Mesenchymal stem cell (in vitro differentiated cells and primary cell): ENCODE measurements at regions not wholly inside any gene's neighbourhood (a gene's known extent, or its start where the extent isn't known, plus 50 kb on each side); places are given as distances from the start of the nearest gene placed in this dataset.

Source experiments
- DNase-seq: peaks from one replicate; pipeline ENCODE4 v3.0.0-alpha.2; 2013
- H2AFZ ChIP-seq: one replicate; pipeline ENCODE4 v1.6.1; 2013; ENCODE audit warnings: low read depth, mild to moderate bottlenecking, control low read depth, inconsistent platforms, low read length, moderate library complexity
- H2AK5ac ChIP-seq: 2 replicates; pipeline ENCODE4 v1.6.1; 2013; ENCODE audit warnings: low read length, moderate library complexity, mild to moderate bottlenecking, inconsistent platforms; ENCODE audit not compliant: severe bottlenecking
- H2BK120ac ChIP-seq: one replicate; pipeline ENCODE4 v1.6.1; 2013; ENCODE audit warnings: low read depth, mild to moderate bottlenecking, inconsistent platforms, low read length, moderate library complexity
- H2BK12ac ChIP-seq, 2 experiments: one replicate each; pipeline ENCODE4 v1.6.1; 2013; ENCODE audit warnings: inconsistent platforms in 2 of 2, low read length in 2 of 2, mild to moderate bottlenecking in 2 of 2, moderate library complexity in 2 of 2, control low read depth in 1 of 2
- H2BK15ac ChIP-seq: one replicate; pipeline ENCODE4 v1.6.1; 2013; ENCODE audit warnings: mild to moderate bottlenecking, low read depth, inconsistent platforms; ENCODE audit not compliant: poor library complexity, severe bottlenecking
- H2BK5ac ChIP-seq: 2 replicates; pipeline ENCODE4 v1.6.1; 2013; ENCODE audit warnings: low read depth, mild to moderate bottlenecking, low read length, control low read depth, inconsistent platforms; ENCODE audit not compliant: poor library complexity, severe bottlenecking
- H3K14ac ChIP-seq, 2 experiments: one replicate each; pipeline ENCODE4 v1.6.1; 2013; ENCODE audit warnings: inconsistent platforms in 2 of 2, low read length in 2 of 2, control low read depth in 1 of 2, mild to moderate bottlenecking in 1 of 2, moderate library complexity in 1 of 2
- H3K18ac ChIP-seq, 2 experiments: one replicate each; pipeline ENCODE4 v1.6.1; 2013; ENCODE audit warnings: inconsistent platforms in 2 of 2, low read length in 2 of 2, control low read depth in 1 of 2, low read depth in 1 of 2, mild to moderate bottlenecking in 1 of 2
- H3K23ac ChIP-seq, 2 experiments: one replicate each; pipeline ENCODE4 v1.6.1; 2013; ENCODE audit warnings: inconsistent platforms in 2 of 2, low read length in 2 of 2, mild to moderate bottlenecking in 2 of 2, moderate library complexity in 2 of 2, control low read depth in 1 of 2
- H3K27ac ChIP-seq: 2 replicates; pipeline ENCODE4 v1.5.1; 2013; ENCODE audit warnings: mild to moderate bottlenecking, moderate library complexity, low read length, control low read depth, inconsistent platforms; ENCODE audit not compliant: poor library complexity, severe bottlenecking
- H3K27me3 ChIP-seq, 2 experiments: 2 replicates each; pipeline versions ENCODE4 v1.6.1 to v1.7.0; 2013; ENCODE audit warnings: low read length in 2 of 2, mild to moderate bottlenecking in 2 of 2, moderate library complexity in 2 of 2, control low read depth in 1 of 2, inconsistent platforms in 1 of 2; ENCODE audit not compliant: control insufficient read depth in 1 of 2, insufficient read depth in 1 of 2
- H3K36me3 ChIP-seq, 2 experiments: 2 replicates each; pipeline versions ENCODE4 v1.6.1 to v1.7.0; 2013; ENCODE audit warnings: low read length in 2 of 2, control low read depth in 1 of 2, inconsistent platforms in 1 of 2, low read depth in 1 of 2, mild to moderate bottlenecking in 1 of 2; ENCODE audit not compliant: insufficient read depth in 2 of 2, control insufficient read depth in 1 of 2
- H3K4ac ChIP-seq, 2 experiments: one replicate each; pipeline ENCODE4 v1.6.1; 2013; ENCODE audit warnings: inconsistent platforms in 2 of 2, low read length in 2 of 2, mild to moderate bottlenecking in 2 of 2, moderate library complexity in 2 of 2, control low read depth in 1 of 2, low read depth in 1 of 2
- H3K4me1 ChIP-seq: 2 replicates; pipeline ENCODE4 v1.6.1; 2013; ENCODE audit warnings: low read depth, low read length, control low read depth; ENCODE audit not compliant: control insufficient read depth, insufficient read depth
- H3K4me2 ChIP-seq: 2 replicates; pipeline ENCODE4 v1.6.1; 2013; ENCODE audit warnings: low read length, mild to moderate bottlenecking, inconsistent platforms; ENCODE audit not compliant: poor library complexity, severe bottlenecking
- H3K4me3 ChIP-seq, 2 experiments: 2 replicates each; pipeline versions ENCODE4 v1.5.1 to v1.7.0; 2013; ENCODE audit warnings: low read length in 2 of 2, mild to moderate bottlenecking in 2 of 2, control low read depth in 1 of 2, low read depth in 1 of 2; ENCODE audit not compliant: insufficient read depth in 1 of 2
- H3K79me1 ChIP-seq: replicated peaks from 2 replicates; pipeline ENCODE4 v1.6.1; 2013; ENCODE audit warnings: mild to moderate bottlenecking, control low read depth, low read length, inconsistent platforms; ENCODE audit not compliant: poor library complexity, severe bottlenecking
- H3K9ac ChIP-seq: 2 replicates; pipeline ENCODE4 v1.7.0; 2013; ENCODE audit warnings: mild to moderate bottlenecking, low read length, moderate library complexity
- H3K9me3 ChIP-seq: 2 replicates; pipeline ENCODE4 v1.7.0; 2013; ENCODE audit warnings: mild to moderate bottlenecking, low read length; ENCODE audit not compliant: control insufficient read depth
- H4K8ac ChIP-seq: one replicate; pipeline ENCODE4 v1.6.1; 2013; ENCODE audit warnings: inconsistent platforms, mild to moderate bottlenecking, low read length, moderate library complexity
- H4K91ac ChIP-seq: one replicate; pipeline ENCODE4 v1.6.1; 2013; ENCODE audit warnings: mild to moderate bottlenecking, low read length, inconsistent platforms
- WGBS: methylation state at CpG from one replicate; pipeline ENCODE4 v1.1.7; 2013; ENCODE audit warnings: mixed read lengths; 5-methylcytosine and 5-hydroxymethylcytosine counted together

GRCh38 chr3:70748593-70748992, 436.2 kb upstream of the MDFIC2 start:
- H4K8ac ChIP-seq, result no peak overlapping the region
- no peak overlapping the region for H3K23ac ChIP-seq
- no peak overlapping the region for H2BK15ac ChIP-seq
- H3K79me1 ChIP-seq, result no peaks in the 10 kb centered on the region
- 100% methylated on average over 1 of the region's 5 CpGs for WGBS
- no peak overlapping the region for H3K14ac ChIP-seq
- no peak overlapping the region for H3K4ac ChIP-seq
- H4K91ac ChIP-seq, result no peak overlapping the region
- H2AFZ ChIP-seq, result no peak overlapping the region
- no peaks in the 10 kb centered on the region for H3K9me3 ChIP-seq
- H3K4me1 ChIP-seq, result no peaks in the 10 kb centered on the region
- no peak for DNase-seq
- no peak overlapping the region for H3K4me2 ChIP-seq
- H3K4me3 ChIP-seq, result no peak overlapping the region
- H3K27me3 ChIP-seq, result no peaks in the 10 kb centered on the region
- H2BK5ac ChIP-seq, result no peak overlapping the region
- H2AK5ac ChIP-seq, result no peak overlapping the region
- H2BK12ac ChIP-seq, result no peak overlapping the region
- no peak overlapping the region for H2BK120ac ChIP-seq
- H3K18ac ChIP-seq, result no peak overlapping the region
- no peak overlapping the region for H3K27ac ChIP-seq
- H3K9ac ChIP-seq, result no peak overlapping the region
- no peaks in the 10 kb centered on the region for H3K36me3 ChIP-seq

DNA sequence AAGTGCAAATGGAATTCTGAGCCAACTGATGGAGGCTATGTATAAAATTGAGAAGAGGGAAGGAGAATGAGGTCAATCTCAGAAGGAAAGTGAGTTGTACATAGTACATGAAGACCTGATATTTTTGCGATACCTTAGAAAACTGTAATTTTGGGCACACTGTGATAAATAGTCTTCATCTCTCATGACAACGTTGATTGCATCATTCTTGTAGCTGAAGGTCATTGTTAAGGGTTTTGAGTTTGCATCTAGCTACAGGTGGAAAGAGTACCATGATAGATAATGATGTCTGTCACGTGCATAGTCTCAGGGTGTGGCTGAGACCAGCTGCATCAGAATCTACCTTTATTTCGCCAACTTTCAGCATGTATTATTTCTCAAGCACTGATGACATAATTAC, 435.4 kb upstream of the MDFIC2 start:
- no peaks in the 10 kb centered on the region for H3K36me3 ChIP-seq
- no peak overlapping the region for H3K9ac ChIP-seq
- H3K18ac ChIP-seq, result no peak overlapping the region
- H2AFZ ChIP-seq, result no peak overlapping the region
- H3K4ac ChIP-seq, result no peak overlapping the region
- H3K27ac ChIP-seq, result no peak overlapping the region
- H2BK5ac ChIP-seq, result no peak overlapping the region
- no peak overlapping the region for H3K23ac ChIP-seq
- H2BK15ac ChIP-seq, result no peak overlapping the region
- H3K79me1 ChIP-seq, result no peaks in the 10 kb centered on the region
- H3K27me3 ChIP-seq, result no peaks in the 10 kb centered on the region
- H3K4me1 ChIP-seq, result no peaks in the 10 kb centered on the region
- H2BK120ac ChIP-seq, result no peak overlapping the region
- H3K4me2 ChIP-seq, result no peak overlapping the region
- no peak overlapping the region for H4K8ac ChIP-seq
- H3K9me3 ChIP-seq, result no peaks in the 10 kb centered on the region
- H2AK5ac ChIP-seq, result no peak overlapping the region
- H3K14ac ChIP-seq, result no peak overlapping the region
- 69% methylated on average over 4 of the region's 4 CpGs for WGBS
- no peak overlapping the region for H3K4me3 ChIP-seq
- DNase-seq, result no peak
- no peak overlapping the region for H4K91ac ChIP-seq
- no peak overlapping the region for H2BK12ac ChIP-seq

GRCh38 chr3:70744536-70744935, 432.1 kb upstream of the MDFIC2 start:
- H3K14ac ChIP-seq, result no peak overlapping the region
- no peaks in the 10 kb centered on the region for H3K36me3 ChIP-seq
- no peak overlapping the region for H3K9ac ChIP-seq
- H2AK5ac ChIP-seq, result peak overlapping the region; percentile 65
- no peaks in the 10 kb centered on the region for H3K4me1 ChIP-seq
- H3K4me2 ChIP-seq, result no peak overlapping the region
- WGBS, result 84% methylated on average over 3 of the region's 3 CpGs
- DNase-seq, result no peak
- no peak overlapping the region for H4K91ac ChIP-seq
- no peak overlapping the region for H2BK120ac ChIP-seq
- no peak overlapping the region for H3K4me3 ChIP-seq
- no peak overlapping the region for H2BK12ac ChIP-seq
- H3K23ac ChIP-seq, result no peak overlapping the region
- no peaks in the 10 kb centered on the region for H3K9me3 ChIP-seq
- no peak overlapping the region for H2AFZ ChIP-seq
- no peak overlapping the region for H4K8ac ChIP-seq
- H3K18ac ChIP-seq, result no peak overlapping the region
- no peaks in the 10 kb centered on the region for H3K79me1 ChIP-seq
- H3K4ac ChIP-seq, result no peak overlapping the region
- no peak overlapping the region for H3K27ac ChIP-seq
- H2BK5ac ChIP-seq, result no peak overlapping the region
- H3K27me3 ChIP-seq, result no peaks in the 10 kb centered on the region
- no peak overlapping the region for H2BK15ac ChIP-seq

DNA sequence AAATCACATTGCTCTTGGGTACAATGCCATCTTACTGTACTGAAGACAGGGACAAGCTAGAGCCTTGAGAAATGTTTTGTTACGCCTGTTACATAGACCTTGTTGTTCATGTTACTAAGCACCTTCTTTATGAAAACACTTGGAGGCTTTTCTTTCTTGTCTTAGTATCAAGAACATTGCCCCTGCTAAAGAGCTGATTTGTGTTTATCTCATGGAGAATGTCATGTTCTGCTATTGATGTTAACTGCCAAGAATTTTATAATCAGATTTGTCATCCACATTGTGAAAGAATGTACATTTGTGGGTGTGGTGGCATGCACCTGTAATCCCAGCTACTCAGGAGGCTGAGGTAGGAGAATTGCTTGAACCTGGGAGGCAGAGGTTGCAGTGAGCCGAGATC, 431.3 kb upstream of the MDFIC2 start:
- Histone ChIP-seq H3K79me1 (no peaks in the 10 kb centered on the region), H3K4ac (no peak overlapping the region), H2AFZ (no peak overlapping the region), H3K4me2 (no peak overlapping the region), H4K8ac (no peak overlapping the region), H4K91ac (no peak overlapping the region), H3K23ac (no peak overlapping the region), H3K18ac (no peak overlapping the region), H3K14ac (no peak overlapping the region), H3K9ac (no peak overlapping the region), H2BK120ac (no peak overlapping the region), H3K27ac (no peak overlapping the region), H3K36me3 (no peaks in the 10 kb centered on the region), H2BK12ac (no peak overlapping the region), H2BK5ac (no peak overlapping the region), H3K4me3 (no peak overlapping the region), H2AK5ac (no peak overlapping the region), H3K4me1 (no peaks in the 10 kb centered on the region), H2BK15ac (no peak overlapping the region), H3K27me3 (no peaks in the 10 kb centered on the region), H3K9me3 (no peaks in the 10 kb centered on the region)
- DNase-seq, result no peak
- WGBS, result 100% methylated on average over 1 of the region's 2 CpGs
